ENCODE measurements at regions not wholly inside any gene's neighbourhood (a gene's known extent, or its start where the extent isn't known, plus 50 kb on each side); places are given as distances from the start of the nearest gene placed in this dataset.

GRCh38 chr13:22505489-22505888 lies 675.3 kb upstream of the SGCG start:
- Histone ChIP-seq H3K79me2 (ENCODE audit: control insufficient read depth in 1 of 2, insufficient read depth in 2 of 2, low read length in 2 of 2) (no peaks in the 10 kb centered on the region), H4K8ac (ENCODE audit: extremely low read depth, insufficient read depth, low read length) (no peak overlapping the region), H3K23ac (ENCODE audit: insufficient read length) (no peak overlapping the region), H2BK5ac (ENCODE audit: low read depth, low read length) (no peak overlapping the region), H3K9me3 (ENCODE audit: insufficient read depth in 2 of 2, low read depth in 1 of 2, low read length in 1 of 2) (no peaks in the 10 kb centered on the region), H4K5ac (ENCODE audit: insufficient read length, low read depth, low read length) (no peak overlapping the region), H3K27me3 (replicated peaks in 1 of 4; ENCODE audit: control insufficient read depth in 3 of 4, extremely low read depth in 1 of 4, insufficient read depth in 3 of 4, low read length in 3 of 4) (no peaks in the 10 kb centered on the region), H3K4ac (replicated peaks; ENCODE audit: insufficient read length, low read depth, low read length) (no peak overlapping the region), H2BK20ac (ENCODE audit: low read length) (no peak overlapping the region), H3K4me2 (ENCODE audit: insufficient read depth in 1 of 2, low read depth in 2 of 2, low read length in 2 of 2) (no peak overlapping the region), H3K4me3 (ENCODE audit: extremely low read depth in 1 of 4, insufficient read depth in 2 of 4, low read depth in 3 of 4, low read length in 4 of 4) (no peak overlapping the region), H3K9ac (replicated peaks in 1 of 4; ENCODE audit: extremely low read depth in 1 of 4, low read depth in 3 of 4, low read length in 3 of 4) (no peak overlapping the region), H3K79me1 (ENCODE audit: low read depth, low read length) (no peaks in the 10 kb centered on the region), H3K14ac (ENCODE audit: insufficient read length) (no peak overlapping the region), H2AFZ (ENCODE audit: low read length) (no peak overlapping the region), H3K27ac (ENCODE audit: low read depth, low read length) (no peak overlapping the region), H3K36me3 (ENCODE audit: control insufficient read depth in 2 of 4, insufficient read depth in 4 of 4, low read length in 3 of 4) (no peaks in the 10 kb centered on the region), H4K20me1 (replicated peaks in 1 of 2; ENCODE audit: control insufficient read depth in 1 of 2, insufficient read depth in 2 of 2, low read length in 2 of 2) (no peaks in the 10 kb centered on the region), H2BK12ac (ENCODE audit: low read depth, low read length) (no peak overlapping the region), H4K91ac (replicated peaks; ENCODE audit: insufficient read length, low read length) (no peak overlapping the region), H2AK5ac (ENCODE audit: low read depth, low read length) (no peak overlapping the region), H3K18ac (ENCODE audit: extremely low read depth, low read length) (no peak overlapping the region), H3K23me2 (ENCODE audit: low read depth, low read length) (no peaks in the 10 kb centered on the region), H3K4me1 (replicated peaks in 1 of 4; ENCODE audit: control insufficient read depth in 3 of 4, insufficient read depth in 4 of 4, low read length in 3 of 4) (no peaks in the 10 kb centered on the region), H2BK120ac (replicated peaks; ENCODE audit: low read depth, low read length) (no peak overlapping the region), H3K56ac (replicated peaks; ENCODE audit: insufficient read length, low read depth, low read length) (no peak overlapping the region), H2BK15ac (ENCODE audit: low read length) (no peak overlapping the region)
- DNase-seq (ENCODE audit: low read depth in 1 of 2, low spot score in 2 of 2) (no peak), FAIRE-seq (no peak)
- ChIA-PET POLR2A (ENCODE audit: partially characterized antibody) (no interaction called here), CTCF (ENCODE audit: partially characterized antibody) (no interaction called here)
- TF ChIP-seq ATF3 (IDR thresholded peaks at IDR 0.05; ENCODE audit: insufficient read depth, low read depth, low read length) (no peak), EP300 (IDR thresholded peaks at IDR 0.05; ENCODE audit: borderline replicate concordance in 1 of 2, low read depth in 2 of 2, low read length in 2 of 2) (no peak), GABPA (IDR thresholded peaks at IDR 0.05; ENCODE audit: borderline replicate concordance, insufficient read depth, low read length) (no peak), NRF1 (IDR thresholded peaks at IDR 0.05; ENCODE audit: low read depth, low read length) (no peak), SP1 (IDR thresholded peaks at IDR 0.05; ENCODE audit: low read depth, low read length) (no peak), TCF12 (IDR thresholded peaks at IDR 0.05; ENCODE audit: low read depth, low read length) (no peak), HDAC2 (IDR thresholded peaks at IDR 0.05; ENCODE audit: borderline replicate concordance in 1 of 2, low read depth in 2 of 2, low read length in 2 of 2) (no peak), JUND (IDR thresholded peaks at IDR 0.05; ENCODE audit: low read length) (no peak), CTBP2 (IDR thresholded peaks at IDR 0.05; ENCODE audit: borderline replicate concordance, insufficient read depth, insufficient read length, low read length) (no peak)
- 92% methylated on average over 4 of the region's 4 CpGs; no CpG with 5 or more reads in 1 of the 2 experiments for WGBS, 2 experiments (ENCODE audit: extremely low coverage in 1 of 2, insufficient coverage in 1 of 2, insufficient read length in 1 of 2, insufficient replicate concordance in 2 of 2, low coverage in 1 of 2, low lambda C conversion rate in 2 of 2, missing lambda C conversion rate in 1 of 2)
